Activated CD4-positive, alpha-beta T cell treated with anti-CD3 and anti-CD28 coated beads, Interleukin-2, amount 10 ng/mL, durations not matched to agents 24 days and 14 days (primary cell): ENCODE measurements at regions not wholly inside any gene's neighbourhood (a gene's known extent, or its start where the extent isn't known, plus 50 kb on each side); places are given as distances from the start of the nearest gene placed in this dataset.

ENCODE experiments used
- DNase-seq: peaks from one replicate; pipeline ENCODE4 v3.0.0; 2022
- H3K27ac Mint-ChIP-seq: one replicate; pipeline ENCODE4 v1.8.0; 2022; ENCODE audit warnings: mild to moderate bottlenecking, mixed read lengths
- H3K27me3 Mint-ChIP-seq: one replicate; pipeline ENCODE4 v1.8.0; 2022; ENCODE audit warnings: mixed read lengths
- H3K36me3 Mint-ChIP-seq: one replicate; pipeline ENCODE4 v1.8.0; 2022; ENCODE audit warnings: low read depth, mild to moderate bottlenecking, mixed read lengths
- H3K4me1 Mint-ChIP-seq: one replicate; pipeline ENCODE4 v1.8.0; 2021; ENCODE audit warnings: mixed read lengths
- H3K4me3 Mint-ChIP-seq: one replicate; pipeline ENCODE4 v1.8.0; 2022; ENCODE audit warnings: mild to moderate bottlenecking, moderate library complexity, mixed read lengths
- H3K9me3 Mint-ChIP-seq: one replicate; pipeline ENCODE4 v1.8.0; 2021; ENCODE audit warnings: mixed read lengths
- intact Hi-C: fragments of 100-400 bp; cut with micrococcal nuclease; formaldehyde crosslinking; loops from one replicate; pipeline ENCODE4 v1.15.1; 2023

DNA sequence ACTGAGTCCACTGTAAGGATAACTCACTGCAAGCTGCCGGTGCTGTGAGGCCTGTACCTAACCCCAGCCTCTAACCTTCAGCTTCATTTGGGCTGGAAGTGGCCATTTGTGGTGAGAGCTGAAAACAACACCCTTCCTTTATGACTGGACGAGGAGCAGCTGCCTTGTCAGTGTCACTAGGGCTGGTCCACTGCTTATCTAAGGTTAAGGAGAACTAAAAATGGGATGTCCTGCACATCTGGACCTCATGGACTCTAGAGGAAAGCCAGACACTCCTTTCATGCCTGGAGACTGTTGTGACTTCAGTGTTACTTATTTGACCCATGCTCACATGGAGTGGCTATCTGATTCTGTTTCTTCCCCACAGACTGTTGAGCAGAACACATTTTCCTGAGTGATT lies 139.9 kb downstream of the ZNF518B start:
- Mint-ChIP-seq H3K36me3 (no peaks in the 10 kb centered on the region), H3K27me3 (no peaks in the 10 kb centered on the region)

GRCh38 chr4:10316851-10317250 lies 140.4 kb downstream of the ZNF518B start:
- Mint-ChIP-seq H3K9me3 (no peaks in the 10 kb centered on the region), H3K4me1 (no peaks in the 10 kb centered on the region), H3K4me3 (no peak overlapping the region), H3K36me3 (no peaks in the 10 kb centered on the region), H3K27me3 (no peaks in the 10 kb centered on the region), H3K27ac (no peak overlapping the region)
- no peak for DNase-seq
- intact Hi-C loops: no loop called here

More for the DNA sequence above, 139.9 kb downstream of the ZNF518B start:
- Mint-ChIP-seq H3K27ac (no peak overlapping the region), H3K4me1 (no peaks in the 10 kb centered on the region), H3K4me3 (no peak overlapping the region), H3K9me3 (no peaks in the 10 kb centered on the region)
- no peak for DNase-seq
- intact Hi-C loops: no loop called here

DNA sequence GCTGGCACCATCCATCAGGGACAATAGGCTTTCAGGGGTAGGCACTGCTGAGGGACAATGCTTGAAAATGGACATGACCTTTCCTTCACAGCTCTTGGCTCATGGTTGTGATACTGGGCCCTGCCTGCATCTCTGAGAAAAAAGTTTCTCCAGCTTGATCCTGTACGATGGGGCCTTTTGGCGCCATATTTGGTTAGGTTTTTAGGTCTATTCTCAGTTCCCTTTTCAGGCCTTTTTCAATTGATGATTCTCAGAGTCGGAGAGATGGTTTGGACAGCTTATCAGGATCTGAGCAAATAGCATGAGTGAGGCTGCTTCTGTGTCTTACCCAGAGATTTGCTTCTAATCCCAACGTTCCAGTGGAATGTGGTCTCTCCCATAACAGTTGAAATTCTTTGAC lies 141.6 kb downstream of the ZNF518B start:
- intact Hi-C loops: no loop called here
- Mint-ChIP-seq H3K27me3 (no peaks in the 10 kb centered on the region), H3K4me1 (no peaks in the 10 kb centered on the region), H3K36me3 (no peaks in the 10 kb centered on the region), H3K27ac (no peak overlapping the region), H3K4me3 (no peak overlapping the region), H3K9me3 (no peaks in the 10 kb centered on the region)
- no peak for DNase-seq

- H3K27me3 Mint-ChIP-seq: peaks cover 3% of the 10 kb centered on the region
Measured at GRCh38 chr4:10312568-10312967, 144.7 kb downstream of the ZNF518B start.

GRCh38 chr4:10311939-10312338 lies 145.3 kb downstream of the ZNF518B start:
- H3K9me3 Mint-ChIP-seq: no peaks in the 10 kb centered on the region
- no peak overlapping the region for H3K4me3 Mint-ChIP-seq
- no peaks in the 10 kb centered on the region for H3K4me1 Mint-ChIP-seq
- H3K36me3 Mint-ChIP-seq: no peaks in the 10 kb centered on the region
- intact Hi-C loops: no loop called here
- no peak overlapping the region for H3K27ac Mint-ChIP-seq
- peaks cover 3% of the 10 kb centered on the region for H3K27me3 Mint-ChIP-seq
- DNase-seq: no peak

More at GRCh38 chr4:10312568-10312967, 144.7 kb downstream of the ZNF518B start:
- Mint-ChIP-seq H3K4me3 (no peak overlapping the region), H3K27ac (no peak overlapping the region), H3K36me3 (no peaks in the 10 kb centered on the region), H3K9me3 (no peaks in the 10 kb centered on the region), H3K4me1 (no peaks in the 10 kb centered on the region)
- DNase-seq: no peak
- intact Hi-C loops: no loop called here

DNA sequence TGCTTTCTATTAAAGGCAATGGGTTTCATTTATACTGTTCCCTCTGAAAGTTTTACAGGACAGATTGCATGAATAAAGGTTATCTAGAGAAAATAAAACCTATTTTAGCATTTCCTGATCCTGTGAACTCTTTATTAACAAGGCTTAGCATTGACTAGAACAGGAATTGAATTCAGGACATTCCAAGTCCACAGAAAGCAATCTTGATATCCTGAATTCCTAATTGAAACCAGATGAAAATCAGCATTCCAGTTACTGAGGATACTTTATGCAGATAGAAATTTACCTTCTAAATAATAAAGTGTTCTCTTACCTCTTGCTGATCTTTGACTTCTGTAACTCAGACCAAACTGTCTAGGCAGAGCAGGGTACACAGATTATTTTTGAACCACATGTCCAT lies 151.4 kb downstream of the ZNF518B start:
- no peaks in the 10 kb centered on the region for H3K9me3 Mint-ChIP-seq
- peaks cover 5% of the 10 kb centered on the region for H3K27me3 Mint-ChIP-seq
- H3K36me3 Mint-ChIP-seq: no peaks in the 10 kb centered on the region
- DNase-seq: no peak
- no peak overlapping the region for H3K27ac Mint-ChIP-seq
- intact Hi-C loops: no loop called here
- no peaks in the 10 kb centered on the region for H3K4me1 Mint-ChIP-seq
- H3K4me3 Mint-ChIP-seq: no peak overlapping the region

- Mint-ChIP-seq H3K4me1 (no peaks in the 10 kb centered on the region), H3K9me3 (no peaks in the 10 kb centered on the region), H3K4me3 (no peak overlapping the region), H3K36me3 (no peaks in the 10 kb centered on the region), H3K27ac (no peak overlapping the region), H3K27me3 (peaks cover 2% of the 10 kb centered on the region)
- DNase-seq: no peak
- intact Hi-C loops: no loop called here
Measured at GRCh38 chr4:10303291-10303690, 153.9 kb downstream of the ZNF518B start.

GRCh38 chr4:10302096-10302495 lies 155.1 kb downstream of the ZNF518B start:
- no peak for DNase-seq
- Mint-ChIP-seq H3K4me3 (no peak overlapping the region), H3K27me3 (peaks cover 4% of the 10 kb centered on the region), H3K27ac (no peak overlapping the region), H3K4me1 (no peaks in the 10 kb centered on the region), H3K9me3 (no peaks in the 10 kb centered on the region), H3K36me3 (no peaks in the 10 kb centered on the region)
- intact Hi-C loops: no loop called here

GRCh38 chr4:10299601-10300000 lies 157.6 kb downstream of the ZNF518B start:
- Mint-ChIP-seq H3K9me3 (no peaks in the 10 kb centered on the region), H3K4me3 (no peak overlapping the region), H3K27ac (no peak overlapping the region), H3K4me1 (no peaks in the 10 kb centered on the region), H3K36me3 (no peaks in the 10 kb centered on the region), H3K27me3 (peaks cover 4% of the 10 kb centered on the region)
- DNase-seq: no peak
- intact Hi-C loops: no loop called here

GRCh38 chr4:10298681-10299080 lies 158.5 kb downstream of the ZNF518B start:
- Mint-ChIP-seq H3K27ac (no peak overlapping the region), H3K27me3 (peaks cover 2% of the 10 kb centered on the region), H3K9me3 (peaks cover 2% of the 10 kb centered on the region), H3K4me3 (no peak overlapping the region), H3K4me1 (no peaks in the 10 kb centered on the region), H3K36me3 (no peaks in the 10 kb centered on the region)
- intact Hi-C loops: no loop called here
- no peak for DNase-seq

GRCh38 chr4:10296730-10297129 lies 160.5 kb downstream of the ZNF518B start:
- H3K27ac Mint-ChIP-seq: no peak overlapping the region
- H3K4me1 Mint-ChIP-seq: no peaks in the 10 kb centered on the region
- H3K4me3 Mint-ChIP-seq: no peak overlapping the region
- H3K27me3 Mint-ChIP-seq: peaks cover 2% of the 10 kb centered on the region
- H3K36me3 Mint-ChIP-seq: no peaks in the 10 kb centered on the region
- peaks cover 4% of the 10 kb centered on the region for H3K9me3 Mint-ChIP-seq
- intact Hi-C loops: no loop called here
- DNase-seq: no peak

GRCh38 chr4:10295301-10295700 lies 161.9 kb downstream of the ZNF518B start:
- H3K9me3 Mint-ChIP-seq: peaks cover 7% of the 10 kb centered on the region
- intact Hi-C loops: no loop called here
- no peaks in the 10 kb centered on the region for H3K36me3 Mint-ChIP-seq
- H3K4me3 Mint-ChIP-seq: no peak overlapping the region
- H3K4me1 Mint-ChIP-seq: no peaks in the 10 kb centered on the region
- H3K27me3 Mint-ChIP-seq: peaks cover 2% of the 10 kb centered on the region
- H3K27ac Mint-ChIP-seq: no peak overlapping the region
- no peak for DNase-seq

DNA sequence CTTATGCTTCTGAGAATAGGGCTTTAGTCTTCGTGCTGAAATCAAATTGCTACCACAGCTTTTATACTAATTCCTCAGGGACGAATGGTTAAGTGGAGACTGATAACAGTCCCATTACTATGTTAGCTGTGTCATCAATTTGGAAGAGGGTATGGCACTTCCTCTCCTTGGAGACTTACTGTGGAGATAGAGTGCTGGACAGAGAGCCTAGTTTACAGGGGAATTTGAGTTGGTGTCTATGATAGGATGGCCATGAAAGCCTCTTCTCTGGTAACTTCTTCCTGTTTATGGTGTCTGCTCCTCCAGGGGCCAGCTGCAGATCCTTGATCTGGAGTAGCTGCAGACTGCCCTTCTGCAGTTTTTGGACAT lies 167.7 kb downstream of the ZNF518B start:
- H3K4me3 Mint-ChIP-seq: no peak overlapping the region
- H3K36me3 Mint-ChIP-seq: no peaks in the 10 kb centered on the region
- no peak for DNase-seq
- no peak overlapping the region for H3K27ac Mint-ChIP-seq
- H3K4me1 Mint-ChIP-seq: no peaks in the 10 kb centered on the region
- peaks cover 7% of the 10 kb centered on the region for H3K9me3 Mint-ChIP-seq
- intact Hi-C loops: no loop called here
- no peaks in the 10 kb centered on the region for H3K27me3 Mint-ChIP-seq

DNA sequence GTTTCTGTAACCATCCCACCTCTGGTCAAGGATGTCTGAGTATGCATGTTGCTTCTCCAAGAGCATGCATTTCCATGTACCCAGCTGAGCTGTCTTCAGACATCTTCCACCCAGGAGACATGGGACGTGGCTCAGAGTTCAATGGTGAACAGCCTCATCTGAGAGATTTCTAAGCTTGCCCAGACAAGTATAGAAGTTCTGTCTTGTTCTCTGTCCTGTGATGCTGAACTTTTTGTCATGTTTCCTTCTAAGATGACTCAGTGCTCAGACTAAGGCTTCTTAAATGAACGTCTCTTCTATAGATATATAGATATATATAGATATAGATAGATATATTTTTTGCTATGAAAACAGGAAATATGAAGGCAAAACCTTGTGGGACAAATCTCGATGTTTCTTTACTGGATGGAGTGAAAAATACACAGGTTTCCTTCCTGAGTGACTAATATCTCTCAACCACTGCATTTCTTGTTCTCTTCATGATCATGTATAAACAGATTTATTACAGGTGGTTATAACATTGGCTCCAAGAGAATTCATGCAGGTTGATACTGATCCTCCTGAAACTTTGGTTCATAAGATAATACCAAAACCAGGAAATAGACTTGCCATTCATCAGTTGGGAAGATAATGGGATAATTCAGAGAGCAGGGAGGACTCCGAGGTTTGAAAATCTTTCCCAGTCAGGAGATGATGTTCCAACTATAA lies 168.2 kb downstream of the ZNF518B start:
- no peaks in the 10 kb centered on the region for H3K36me3 Mint-ChIP-seq
- no peak for DNase-seq
- H3K27ac Mint-ChIP-seq: no peak overlapping the region
- H3K27me3 Mint-ChIP-seq: no peaks in the 10 kb centered on the region
- intact Hi-C loops: no loop called here
- peaks cover 11% of the 10 kb centered on the region for H3K9me3 Mint-ChIP-seq
- H3K4me1 Mint-ChIP-seq: no peaks in the 10 kb centered on the region
- no peak overlapping the region for H3K4me3 Mint-ChIP-seq

DNA sequence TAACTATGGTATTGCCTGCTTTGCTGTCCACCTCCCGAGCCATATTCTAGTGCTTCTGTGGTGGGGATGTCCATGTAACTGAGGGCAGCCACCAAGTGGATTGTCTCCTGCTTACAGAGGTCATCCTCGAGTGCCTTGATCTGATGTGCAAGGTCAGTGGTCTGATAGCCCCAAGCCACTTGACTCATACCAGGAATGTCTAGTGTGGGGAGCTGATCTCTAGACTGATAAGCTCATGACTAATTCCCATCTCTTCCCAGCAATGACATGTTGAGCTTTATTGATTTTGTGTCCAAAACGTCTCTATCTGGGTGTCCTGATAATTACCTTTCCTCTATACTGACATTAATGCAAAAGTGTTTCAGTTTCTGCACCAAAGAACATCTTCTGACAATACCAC lies 168.4 kb upstream of the WDR1 start:
- intact Hi-C loops: no loop called here
- Mint-ChIP-seq H3K27ac (no peak overlapping the region), H3K4me3 (no peak overlapping the region), H3K36me3 (no peaks in the 10 kb centered on the region), H3K27me3 (no peaks in the 10 kb centered on the region), H3K9me3 (peaks cover 6% of the 10 kb centered on the region), H3K4me1 (no peaks in the 10 kb centered on the region)
- no peak for DNase-seq
